ENCODE measurements at regions not wholly inside any gene's neighbourhood (a gene's known extent, or its start where the extent isn't known, plus 50 kb on each side); places are given as distances from the start of the nearest gene placed in this dataset.
A peak's percentile ranks its signal among the peaks of the same experiment; 100 is the strongest.

DNA sequence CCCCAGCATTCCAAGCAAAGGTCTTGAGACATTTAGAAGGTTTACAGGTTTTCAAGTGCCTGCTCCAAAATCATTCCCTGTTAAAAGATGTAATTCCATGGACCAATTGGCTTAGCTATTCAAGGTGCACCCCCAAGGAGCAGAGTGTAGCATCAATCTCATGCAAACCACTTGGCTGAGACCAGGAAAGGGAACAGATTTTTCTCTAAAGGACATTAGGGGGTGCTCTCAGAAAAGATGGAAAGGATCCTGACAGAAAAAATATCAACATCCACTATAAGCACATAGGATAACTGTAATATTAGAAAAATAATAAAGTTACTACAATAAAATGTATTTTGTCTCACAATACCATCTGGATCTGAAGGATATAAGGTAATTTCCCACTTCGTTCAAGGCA lies 328.0 kb upstream of the CDIN1 start:
- ChIA-PET CTCF (ENCODE audit: low intra/inter-chr PET ratio) (no interaction called here), POLR2A (no interaction called here)
- no peaks in the 10 kb centered on the region for H3K9me1 ChIP-seq (ENCODE audit: control insufficient read depth, insufficient read depth, low read length)
- H3K27ac ChIP-seq (ENCODE audit: extremely low read depth, low read depth, low read length): no peak overlapping the region
- peak overlapping the region; percentile 71 for H2AFZ ChIP-seq (ENCODE audit: low read depth, low read length)
- no peaks in the 10 kb centered on the region for H4K20me1 ChIP-seq (replicated peaks; ENCODE audit: control insufficient read depth, insufficient read depth, low read length)
- no peaks in the 10 kb centered on the region for H3K79me2 ChIP-seq (ENCODE audit: control insufficient read depth, insufficient read depth, low read length)
- in situ Hi-C loops (cut with MboI): loop anchor here (25.0 kb wide), 1 partner anchor 611 kb away; no protein-coding TSS in a partner anchor
- no peaks in the 10 kb centered on the region for H3K9me3 ChIP-seq (replicated peaks; ENCODE audit: control insufficient read depth, insufficient read depth, low read depth, low read length)
- no peaks in the 10 kb centered on the region for H3K36me3 ChIP-seq (ENCODE audit: control insufficient read depth, insufficient read depth, low read length)
- DNase-seq (ENCODE audit: extremely low read depth in 1 of 4, low spot score in 3 of 4): peak in 1 of 4 experiments; percentile 3
- no peaks in the 10 kb centered on the region for H3K27me3 ChIP-seq (ENCODE audit: control insufficient read depth in 2 of 2, insufficient read depth in 2 of 2, low read length in 2 of 2)
- H3K4me2 ChIP-seq (ENCODE audit: insufficient read depth, low read length): 0 out of 2 replicates have a peak overlapping the region, but pooled peaks have one; percentile 1
- no peak overlapping the region for H3K4me3 ChIP-seq
- intact Hi-C loops (cut with micrococcal nuclease): no loop called here
- H3K9ac ChIP-seq (ENCODE audit: insufficient read depth in 1 of 2, low read depth in 2 of 2, low read length in 2 of 2): no peak overlapping the region
- no peak for ATAC-seq
- TF ChIP-seq, protein P1, sequence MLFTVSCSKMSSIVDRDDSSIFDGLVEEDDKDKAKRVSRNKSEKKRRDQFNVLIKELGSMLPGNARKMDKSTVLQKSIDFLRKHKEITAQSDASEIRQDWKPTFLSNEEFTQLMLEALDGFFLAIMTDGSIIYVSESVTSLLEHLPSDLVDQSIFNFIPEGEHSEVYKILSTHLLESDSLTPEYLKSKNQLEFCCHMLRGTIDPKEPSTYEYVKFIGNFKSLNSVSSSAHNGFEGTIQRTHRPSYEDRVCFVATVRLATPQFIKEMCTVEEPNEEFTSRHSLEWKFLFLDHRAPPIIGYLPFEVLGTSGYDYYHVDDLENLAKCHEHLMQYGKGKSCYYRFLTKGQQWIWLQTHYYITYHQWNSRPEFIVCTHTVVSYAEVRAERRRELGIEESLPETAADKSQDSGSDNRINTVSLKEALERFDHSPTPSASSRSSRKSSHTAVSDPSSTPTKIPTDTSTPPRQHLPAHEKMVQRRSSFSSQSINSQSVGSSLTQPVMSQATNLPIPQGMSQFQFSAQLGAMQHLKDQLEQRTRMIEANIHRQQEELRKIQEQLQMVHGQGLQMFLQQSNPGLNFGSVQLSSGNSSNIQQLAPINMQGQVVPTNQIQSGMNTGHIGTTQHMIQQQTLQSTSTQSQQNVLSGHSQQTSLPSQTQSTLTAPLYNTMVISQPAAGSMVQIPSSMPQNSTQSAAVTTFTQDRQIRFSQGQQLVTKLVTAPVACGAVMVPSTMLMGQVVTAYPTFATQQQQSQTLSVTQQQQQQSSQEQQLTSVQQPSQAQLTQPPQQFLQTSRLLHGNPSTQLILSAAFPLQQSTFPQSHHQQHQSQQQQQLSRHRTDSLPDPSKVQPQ (CRISPR knock-in tag; IDR thresholded peaks at IDR 0.05; ENCODE audit: borderline replicate concordance): no peak
- no peak for TF ChIP-seq RNF2 (IDR thresholded peaks at IDR 0.05)
- TF ChIP-seq, protein P2, sequence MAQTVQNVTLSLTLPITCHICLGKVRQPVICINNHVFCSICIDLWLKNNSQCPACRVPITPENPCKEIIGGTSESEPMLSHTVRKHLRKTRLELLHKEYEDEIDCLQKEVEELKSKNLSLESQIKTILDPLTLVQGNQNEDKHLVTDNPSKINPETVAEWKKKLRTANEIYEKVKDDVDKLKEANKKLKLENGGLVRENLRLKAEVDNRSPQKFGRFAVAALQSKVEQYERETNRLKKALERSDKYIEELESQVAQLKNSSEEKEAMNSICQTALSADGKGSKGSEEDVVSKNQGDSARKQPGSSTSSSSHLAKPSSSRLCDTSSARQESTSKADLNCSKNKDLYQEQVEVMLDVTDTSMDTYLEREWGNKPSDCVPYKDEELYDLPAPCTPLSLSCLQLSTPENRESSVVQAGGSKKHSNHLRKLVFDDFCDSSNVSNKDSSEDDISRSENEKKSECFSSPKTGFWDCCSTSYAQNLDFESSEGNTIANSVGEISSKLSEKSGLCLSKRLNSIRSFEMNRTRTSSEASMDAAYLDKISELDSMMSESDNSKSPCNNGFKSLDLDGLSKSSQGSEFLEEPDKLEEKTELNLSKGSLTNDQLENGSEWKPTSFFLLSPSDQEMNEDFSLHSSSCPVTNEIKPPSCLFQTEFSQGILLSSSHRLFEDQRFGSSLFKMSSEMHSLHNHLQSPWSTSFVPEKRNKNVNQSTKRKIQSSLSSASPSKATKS (CRISPR knock-in tag; IDR thresholded peaks at IDR 0.05): no peak
- TF ChIP-seq RAD21 (CRISPR knock-in tag; conservative IDR thresholded peaks at IDR 0.05 in 1 of 2, IDR thresholded peaks at IDR 0.05 in 1 of 2): peak in 1 of 2 experiments; percentile 32; a peak in 2 of 4 replicates
- 0% methylated on average over 1 of the region's 1 CpG for WGBS (ENCODE audit: insufficient coverage, low coverage, missing lambda C conversion rate)
- BruUV-seq (replicated peaks): TSS peak; percentile 75
- H3K4me1 ChIP-seq (replicated peaks in 1 of 2; ENCODE audit: control insufficient read depth in 2 of 2, insufficient read depth in 2 of 2, low read length in 2 of 2): no peaks in the 10 kb centered on the region
- FAIRE-seq: no peak
